ENCODE measurements at regions not wholly inside any gene's neighbourhood (a gene's known extent, or its start where the extent isn't known, plus 50 kb on each side); places are given as distances from the start of the nearest gene placed in this dataset.

- no peaks in the 10 kb centered on the region for H3K4me1 ChIP-seq (ENCODE audit: control insufficient read depth, insufficient read depth, low read length, poor library complexity, severe bottlenecking)
- no peak overlapping the region for H3K27ac ChIP-seq (ENCODE audit: low read depth, low read length, severe bottlenecking)
- H3K9me3 ChIP-seq (ENCODE audit: control insufficient read depth, low read length), result no peaks in the 10 kb centered on the region
- WGBS, 2 experiments (ENCODE audit: insufficient coverage in 2 of 2), result no CpG with 5 or more reads among the region's 3 CpGs
- H3K4me3 ChIP-seq (ENCODE audit: extremely low read depth, insufficient read depth, low read length, poor library complexity, severe bottlenecking), result no peak overlapping the region
- no peaks in the 10 kb centered on the region for H3K36me3 ChIP-seq (ENCODE audit: control insufficient read depth, insufficient read depth, low read length)
Measured at GRCh38 chr3:103904991-103905390, 1461.7 kb upstream of the ALCAM start.

GRCh38 chr3:103906304-103906703 lies 1460.4 kb upstream of the ALCAM start:
- no peaks in the 10 kb centered on the region for H3K4me1 ChIP-seq (ENCODE audit: control insufficient read depth, insufficient read depth, low read length, poor library complexity, severe bottlenecking)
- no peaks in the 10 kb centered on the region for H3K36me3 ChIP-seq (ENCODE audit: control insufficient read depth, insufficient read depth, low read length)
- H3K9me3 ChIP-seq (ENCODE audit: control insufficient read depth, low read length), result no peaks in the 10 kb centered on the region
- no CpG with 5 or more reads among the region's 2 CpGs for WGBS, 2 experiments (ENCODE audit: insufficient coverage in 2 of 2)
- no peak overlapping the region for H3K4me3 ChIP-seq (ENCODE audit: extremely low read depth, insufficient read depth, low read length, poor library complexity, severe bottlenecking)
- H3K27ac ChIP-seq (ENCODE audit: low read depth, low read length, severe bottlenecking), result no peak overlapping the region

- Histone ChIP-seq H3K4me1 (ENCODE audit: control insufficient read depth, insufficient read depth, low read length, poor library complexity, severe bottlenecking) (no peaks in the 10 kb centered on the region), H3K4me3 (ENCODE audit: extremely low read depth, insufficient read depth, low read length, poor library complexity, severe bottlenecking) (no peak overlapping the region), H3K27ac (ENCODE audit: low read depth, low read length, severe bottlenecking) (no peak overlapping the region), H3K9me3 (ENCODE audit: control insufficient read depth, low read length) (no peaks in the 10 kb centered on the region), H3K36me3 (ENCODE audit: control insufficient read depth, insufficient read depth, low read length) (no peaks in the 10 kb centered on the region)
- 80% methylated on average over 1 of the region's 2 CpGs for WGBS, 2 experiments (ENCODE audit: insufficient coverage in 2 of 2)
Measured at GRCh38 chr3:103906808-103907207, 1459.9 kb upstream of the ALCAM start.

- 100% methylated on average over 2 of the region's 3 CpGs; no CpG with 5 or more reads in 1 of the 2 experiments for WGBS, 2 experiments (ENCODE audit: insufficient coverage in 2 of 2)
- H3K27ac ChIP-seq (ENCODE audit: low read depth, low read length, severe bottlenecking), result no peak overlapping the region
- no peaks in the 10 kb centered on the region for H3K4me1 ChIP-seq (ENCODE audit: control insufficient read depth, insufficient read depth, low read length, poor library complexity, severe bottlenecking)
- H3K36me3 ChIP-seq (ENCODE audit: control insufficient read depth, insufficient read depth, low read length), result no peaks in the 10 kb centered on the region
- no peaks in the 10 kb centered on the region for H3K9me3 ChIP-seq (ENCODE audit: control insufficient read depth, low read length)
- H3K4me3 ChIP-seq (ENCODE audit: extremely low read depth, insufficient read depth, low read length, poor library complexity, severe bottlenecking), result no peak overlapping the region
Measured at GRCh38 chr3:103907567-103907966, 1459.1 kb upstream of the ALCAM start.

- Histone ChIP-seq H3K36me3 (ENCODE audit: control insufficient read depth, insufficient read depth, low read length) (no peaks in the 10 kb centered on the region), H3K4me3 (ENCODE audit: extremely low read depth, insufficient read depth, low read length, poor library complexity, severe bottlenecking) (no peak overlapping the region), H3K4me1 (ENCODE audit: control insufficient read depth, insufficient read depth, low read length, poor library complexity, severe bottlenecking) (no peaks in the 10 kb centered on the region), H3K9me3 (ENCODE audit: control insufficient read depth, low read length) (no peaks in the 10 kb centered on the region), H3K27ac (ENCODE audit: low read depth, low read length, severe bottlenecking) (no peak overlapping the region)
- WGBS, 2 experiments (ENCODE audit: insufficient coverage in 2 of 2), result no CpG with 5 or more reads among the region's 1 CpG
Measured at GRCh38 chr3:103909395-103909794, 1457.3 kb upstream of the ALCAM start.

- H3K4me3 ChIP-seq (ENCODE audit: extremely low read depth, insufficient read depth, low read length, poor library complexity, severe bottlenecking), result no peak overlapping the region
- H3K27ac ChIP-seq (ENCODE audit: low read depth, low read length, severe bottlenecking), result no peak overlapping the region
- H3K4me1 ChIP-seq (ENCODE audit: control insufficient read depth, insufficient read depth, low read length, poor library complexity, severe bottlenecking), result no peaks in the 10 kb centered on the region
- H3K36me3 ChIP-seq (ENCODE audit: control insufficient read depth, insufficient read depth, low read length), result no peaks in the 10 kb centered on the region
- H3K9me3 ChIP-seq (ENCODE audit: control insufficient read depth, low read length), result no peaks in the 10 kb centered on the region
Measured at GRCh38 chr3:103918336-103918735, 1448.4 kb upstream of the ALCAM start.

- Histone ChIP-seq H3K36me3 (ENCODE audit: control insufficient read depth, insufficient read depth, low read length) (no peaks in the 10 kb centered on the region), H3K4me3 (ENCODE audit: extremely low read depth, insufficient read depth, low read length, poor library complexity, severe bottlenecking) (no peak overlapping the region), H3K9me3 (ENCODE audit: control insufficient read depth, low read length) (no peaks in the 10 kb centered on the region), H3K4me1 (ENCODE audit: control insufficient read depth, insufficient read depth, low read length, poor library complexity, severe bottlenecking) (no peaks in the 10 kb centered on the region), H3K27ac (ENCODE audit: low read depth, low read length, severe bottlenecking) (no peak overlapping the region)
- no CpG with 5 or more reads among the region's 3 CpGs for WGBS, 2 experiments (ENCODE audit: insufficient coverage in 2 of 2)
Measured at GRCh38 chr3:103919327-103919726, 1447.4 kb upstream of the ALCAM start.

GRCh38 chr3:103923907-103924306 lies 1442.8 kb upstream of the ALCAM start:
- Histone ChIP-seq H3K9me3 (ENCODE audit: control insufficient read depth, low read length) (no peaks in the 10 kb centered on the region), H3K36me3 (ENCODE audit: control insufficient read depth, insufficient read depth, low read length) (no peaks in the 10 kb centered on the region), H3K4me3 (ENCODE audit: extremely low read depth, insufficient read depth, low read length, poor library complexity, severe bottlenecking) (no peak overlapping the region), H3K27ac (ENCODE audit: low read depth, low read length, severe bottlenecking) (no peak overlapping the region), H3K4me1 (ENCODE audit: control insufficient read depth, insufficient read depth, low read length, poor library complexity, severe bottlenecking) (no peaks in the 10 kb centered on the region)

GRCh38 chr3:103924544-103924943 lies 1442.2 kb upstream of the ALCAM start:
- Histone ChIP-seq H3K4me1 (ENCODE audit: control insufficient read depth, insufficient read depth, low read length, poor library complexity, severe bottlenecking) (no peaks in the 10 kb centered on the region), H3K4me3 (ENCODE audit: extremely low read depth, insufficient read depth, low read length, poor library complexity, severe bottlenecking) (no peak overlapping the region), H3K9me3 (ENCODE audit: control insufficient read depth, low read length) (no peaks in the 10 kb centered on the region), H3K36me3 (ENCODE audit: control insufficient read depth, insufficient read depth, low read length) (no peaks in the 10 kb centered on the region), H3K27ac (ENCODE audit: low read depth, low read length, severe bottlenecking) (no peak overlapping the region)
- no CpG with 5 or more reads among the region's 1 CpG for WGBS, 2 experiments (ENCODE audit: insufficient coverage in 2 of 2)

- H3K27ac ChIP-seq (ENCODE audit: low read depth, low read length, severe bottlenecking), result no peak overlapping the region
- no peaks in the 10 kb centered on the region for H3K4me1 ChIP-seq (ENCODE audit: control insufficient read depth, insufficient read depth, low read length, poor library complexity, severe bottlenecking)
- 90 to 91% methylated on average over 4 to 10 of the region's 12 CpGs for WGBS, 2 experiments (ENCODE audit: insufficient coverage in 2 of 2)
- no peak overlapping the region for H3K4me3 ChIP-seq (ENCODE audit: extremely low read depth, insufficient read depth, low read length, poor library complexity, severe bottlenecking)
- no peaks in the 10 kb centered on the region for H3K9me3 ChIP-seq (ENCODE audit: control insufficient read depth, low read length)
- no peaks in the 10 kb centered on the region for H3K36me3 ChIP-seq (ENCODE audit: control insufficient read depth, insufficient read depth, low read length)
Measured at GRCh38 chr3:103926936-103927335, 1439.8 kb upstream of the ALCAM start.

GRCh38 chr3:103927896-103928295 lies 1438.8 kb upstream of the ALCAM start:
- H3K27ac ChIP-seq (ENCODE audit: low read depth, low read length, severe bottlenecking), result no peak overlapping the region
- no peaks in the 10 kb centered on the region for H3K9me3 ChIP-seq (ENCODE audit: control insufficient read depth, low read length)
- H3K4me1 ChIP-seq (ENCODE audit: control insufficient read depth, insufficient read depth, low read length, poor library complexity, severe bottlenecking), result no peaks in the 10 kb centered on the region
- no peak overlapping the region for H3K4me3 ChIP-seq (ENCODE audit: extremely low read depth, insufficient read depth, low read length, poor library complexity, severe bottlenecking)
- H3K36me3 ChIP-seq (ENCODE audit: control insufficient read depth, insufficient read depth, low read length), result no peaks in the 10 kb centered on the region
- 89 to 100% methylated on average over 1 of the region's 1 CpG for WGBS, 2 experiments (ENCODE audit: insufficient coverage in 2 of 2)

- Histone ChIP-seq H3K27ac (ENCODE audit: low read depth, low read length, severe bottlenecking) (no peak overlapping the region), H3K4me1 (ENCODE audit: control insufficient read depth, insufficient read depth, low read length, poor library complexity, severe bottlenecking) (no peaks in the 10 kb centered on the region), H3K4me3 (ENCODE audit: extremely low read depth, insufficient read depth, low read length, poor library complexity, severe bottlenecking) (no peak overlapping the region), H3K9me3 (ENCODE audit: control insufficient read depth, low read length) (no peaks in the 10 kb centered on the region), H3K36me3 (ENCODE audit: control insufficient read depth, insufficient read depth, low read length) (no peaks in the 10 kb centered on the region)
Measured at GRCh38 chr3:103937094-103937493, 1429.6 kb upstream of the ALCAM start.
